Aorta (tissue), 5 donors: ENCODE measurements at regions not wholly inside any gene's neighbourhood (a gene's known extent, or its start where the extent isn't known, plus 50 kb on each side); places are given as distances from the start of the nearest gene placed in this dataset.

Source experiments
- ATAC-seq: fragments of 200-7000 bp; cut with Tn5 transposase; one replicate; pipeline ENCODE4 v1.9.1; 2022; ENCODE audit warnings: moderate library complexity; ENCODE audit not compliant: low FRiP score
- DNase-seq, 2 donors: peaks; one replicate each; pipeline ENCODE4 v3.0.0-alpha.2; 2020
- H3K27ac ChIP-seq, 2 donors: one replicate each; pipeline ENCODE4 v1.5.1; 2013; ENCODE audit warnings: low read length in 2 of 2, mild to moderate bottlenecking in 2 of 2, moderate library complexity in 2 of 2, control low read depth in 1 of 2, inconsistent platforms in 1 of 2, low read depth in 1 of 2
- H3K27me3 ChIP-seq, 2 donors: one replicate each; pipeline ENCODE4 v1.6.1; 2013; ENCODE audit warnings: control low read depth in 1 of 2, low read length in 1 of 2, mild to moderate bottlenecking in 1 of 2, moderate library complexity in 1 of 2; ENCODE audit not compliant: insufficient read depth in 2 of 2, control insufficient read depth in 1 of 2
- H3K36me3 ChIP-seq, 2 donors: one replicate each; pipeline ENCODE4 v1.6.1; 2013; ENCODE audit warnings: control low read depth in 1 of 2, low read length in 1 of 2, mild to moderate bottlenecking in 1 of 2; ENCODE audit not compliant: insufficient read depth in 2 of 2, control insufficient read depth in 1 of 2
- H3K4me1 ChIP-seq, 2 donors: one replicate each; pipeline ENCODE4 v1.6.1; 2013; ENCODE audit warnings: low read length in 2 of 2, control low read depth in 1 of 2, mild to moderate bottlenecking in 1 of 2, moderate library complexity in 1 of 2; ENCODE audit not compliant: insufficient read depth in 2 of 2, control insufficient read depth in 1 of 2
- H3K4me3 ChIP-seq, 2 donors: one replicate each; pipeline ENCODE4 v1.5.1; 2013; ENCODE audit warnings: low read length in 2 of 2, control low read depth in 1 of 2, mild to moderate bottlenecking in 1 of 2
- H3K9me3 ChIP-seq: one replicate; pipeline ENCODE4 v1.6.1; 2013; ENCODE audit warnings: mild to moderate bottlenecking, low read length; ENCODE audit not compliant: control insufficient read depth
- WGBS, 2 donors: extraction: QIAGEN DNeasy Blood & Tissue Kit; methylation state at CpG; one replicate each; pipeline ENCODE4 v1.1.7; 2013; 5-methylcytosine and 5-hydroxymethylcytosine counted together
- intact Hi-C, 2 donors: fragments of 100-400 bp; cut with DNase I; formaldehyde crosslinking; loops; one replicate each; pipeline versions ENCODE4 v1.14.2 to v1.15.0; 2022
- donor health status: healthy with polysubstance abuse.
- donor health status: Bipolar disorder and iron deficiency.
- donor health status: DM: no; HTN: no; CAD: no.
- donor health status: DM: no; HTN: no; CAD: no.
- donor health status: DM: yes; HTN: yes; CAD: no.

- H3K9me3 ChIP-seq = no peaks in the 10 kb centered on the region
- no peak overlapping the region for H3K27ac ChIP-seq
- intact Hi-C loops = no loop called here
- H3K4me3 ChIP-seq = no peak overlapping the region
- H3K27me3 ChIP-seq = no peaks in the 10 kb centered on the region
- DNase-seq (no peak), ATAC-seq (no peak)
- WGBS, 2 donors = 77% methylated on average over 7 of the region's 7 CpGs
- H3K4me1 ChIP-seq = no peaks in the 10 kb centered on the region
- no peaks in the 10 kb centered on the region for H3K36me3 ChIP-seq
These were observed 173.7 kb downstream of the SP3 start for GRCh38 chr2:173791502-173791901.

GRCh38 chr2:173792166-173792565 is 173.0 kb downstream of the SP3 start:
- no peaks in the 10 kb centered on the region for H3K4me1 ChIP-seq
- H3K27ac ChIP-seq = peak overlapping the region in 1 of 2 donors; percentile 16
- no peaks in the 10 kb centered on the region for H3K9me3 ChIP-seq
- no peaks in the 10 kb centered on the region for H3K36me3 ChIP-seq
- intact Hi-C loops = no loop called here
- DNase-seq = no peak
- no peak overlapping the region for H3K4me3 ChIP-seq
- 58 to 59% methylated on average over 7 of the region's 7 CpGs for WGBS, 2 donors
- no peaks in the 10 kb centered on the region for H3K27me3 ChIP-seq
- no peak for ATAC-seq

GRCh38 chr2:173792741-173793140 is 172.4 kb downstream of the SP3 start:
- Histone ChIP-seq H3K4me1 (no peaks in the 10 kb centered on the region), H3K4me3 (no peak overlapping the region), H3K9me3 (no peaks in the 10 kb centered on the region), H3K36me3 (no peaks in the 10 kb centered on the region), H3K27ac (no peak overlapping the region), H3K27me3 (no peaks in the 10 kb centered on the region)
- ATAC-seq = no peak
- WGBS, 2 donors = 37 to 53% methylated on average over 3 of the region's 3 CpGs
- no peak for DNase-seq
- intact Hi-C loops = no loop called here

- ATAC-seq = no peak
- 84 to 85% methylated on average over 12 of the region's 12 CpGs for WGBS, 2 donors
- Histone ChIP-seq H3K4me1 (no peaks in the 10 kb centered on the region), H3K27me3 (no peaks in the 10 kb centered on the region), H3K4me3 (no peak overlapping the region), H3K9me3 (no peaks in the 10 kb centered on the region), H3K36me3 (no peaks in the 10 kb centered on the region), H3K27ac (no peak overlapping the region)
- intact Hi-C loops = no loop called here
- DNase-seq = no peak
These were observed 171.2 kb downstream of the SP3 start for GRCh38 chr2:173793709-173794565.

- ATAC-seq = no peak
- no peak for DNase-seq
- intact Hi-C loops = no loop called here
- Histone ChIP-seq H3K4me3 (no peak overlapping the region), H3K9me3 (no peaks in the 10 kb centered on the region), H3K27ac (no peak overlapping the region), H3K27me3 (no peaks in the 10 kb centered on the region), H3K4me1 (no peaks in the 10 kb centered on the region), H3K36me3 (no peaks in the 10 kb centered on the region)
- WGBS, 2 donors = 96 to 97% methylated on average over 4 of the region's 4 CpGs
These were observed 167.4 kb downstream of the SP3 start for GRCh38 chr2:173797586-173798263.

GRCh38 chr2:173802518-173802917 is 162.7 kb downstream of the SP3 start:
- DNase-seq (no peak), ATAC-seq (no peak)
- no peaks in the 10 kb centered on the region for H3K36me3 ChIP-seq
- H3K4me3 ChIP-seq = no peak overlapping the region
- H3K27me3 ChIP-seq = no peaks in the 10 kb centered on the region
- H3K27ac ChIP-seq = no peak overlapping the region
- no peaks in the 10 kb centered on the region for H3K9me3 ChIP-seq
- H3K4me1 ChIP-seq = no peaks in the 10 kb centered on the region
- intact Hi-C loops = no loop called here

GRCh38 chr2:173803449-173803848 is 161.7 kb downstream of the SP3 start:
- DNase-seq (no peak), ATAC-seq (no peak)
- Histone ChIP-seq H3K9me3 (no peaks in the 10 kb centered on the region), H3K27me3 (no peaks in the 10 kb centered on the region), H3K36me3 (no peaks in the 10 kb centered on the region), H3K4me3 (no peak overlapping the region), H3K27ac (no peak overlapping the region), H3K4me1 (no peaks in the 10 kb centered on the region)
- intact Hi-C loops = no loop called here
- WGBS, 2 donors = 97 to 100% methylated on average over 1 of the region's 1 CpG

- DNase-seq (no peak), ATAC-seq (no peak)
- H3K27ac ChIP-seq = no peak overlapping the region
- WGBS, 2 donors = 54% methylated on average over 2 of the region's 2 CpGs
- no peaks in the 10 kb centered on the region for H3K9me3 ChIP-seq
- H3K4me3 ChIP-seq = no peak overlapping the region
- H3K27me3 ChIP-seq = no peaks in the 10 kb centered on the region
- no peaks in the 10 kb centered on the region for H3K4me1 ChIP-seq
- intact Hi-C loops = no loop called here
- no peaks in the 10 kb centered on the region for H3K36me3 ChIP-seq
These were observed 158.4 kb downstream of the SP3 start for GRCh38 chr2:173806761-173807160.

GRCh38 chr2:173808718-173809117 is 156.5 kb downstream of the SP3 start:
- 33 to 47% methylated on average over 2 of the region's 2 CpGs for WGBS, 2 donors

More at GRCh38 chr2:173808718-173809117, 156.5 kb downstream of the SP3 start:
- H3K36me3 ChIP-seq = no peaks in the 10 kb centered on the region
- H3K4me3 ChIP-seq = no peak overlapping the region
- no peak for DNase-seq
- intact Hi-C loops = no loop called here
- no peaks in the 10 kb centered on the region for H3K27me3 ChIP-seq
- no peaks in the 10 kb centered on the region for H3K4me1 ChIP-seq
- no peak overlapping the region for H3K27ac ChIP-seq
- no peaks in the 10 kb centered on the region for H3K9me3 ChIP-seq
- ATAC-seq = no peak
